K562 (cell line): ENCODE measurements at regions not wholly inside any gene's neighbourhood (a gene's known extent, or its start where the extent isn't known, plus 50 kb on each side); places are given as distances from the start of the nearest gene placed in this dataset.

Experiments
- ATAC-seq: fragments of 200-7000 bp; cut with Tn5 transposase; 3 replicates; pipeline ENCODE4 v1.9.1; 2020; ENCODE audit warnings: moderate library complexity
- BruUV-seq: library from RNA; stranded (reverse); fragments of 400-500 nt; replicated peaks from 2 replicates; lab custom pipeline; 2021; lab: Mats Ljungman, UMichigan
- CTCF ChIA-PET: fragments of 300-600 bp; formaldehyde crosslinking; extraction: SDS; loops from one replicate; lab custom pipeline; 2021; ENCODE audit warnings: low intra/inter-chr PET ratio; lab: Yijun Ruan, JAX
- POLR2A ChIA-PET: fragments of 300-600, 350-650 bp; sonication (Branson Sonifier 250); formaldehyde crosslinking; extraction: SDS; loops from one replicate; lab custom pipeline; 2021; ENCODE audit warnings: antibody characterized with exemption, inconsistent platforms; lab: Yijun Ruan, JAX
- DNase-seq, 4 experiments: peaks; one replicate each; pipeline versions ENCODE4 v3.0.0 to v3.0.0-alpha.2; 2011 to 2018; ENCODE audit warnings: low spot score in 3 of 4, mixed read lengths in 3 of 4; ENCODE audit errors: extremely low read depth in 1 of 4
- FAIRE-seq: peaks from 2 replicates; lab custom pipeline; 2011; peaks lifted over from hg19 to GRCh38; lab: Jason Lieb, UNC
- H2AFZ ChIP-seq: 2 replicates; pipeline ENCODE4 v1.6.0; 2011; ENCODE audit warnings: low read depth, low read length, control low read depth, inconsistent platforms
- H3K27ac ChIP-seq: fragments of 200-600 bp; 3 replicates; pipeline ENCODE4 v1.8.0; 2011; ENCODE audit warnings: low read depth, mild to moderate bottlenecking, control low read depth, inconsistent platforms, low read length, moderate library complexity, mixed read lengths; ENCODE audit errors: extremely low read depth
- H3K27me3 ChIP-seq, 2 experiments: fragments of 300-600 bp in 1 of 2; 2 replicates in 1 of 2; 3 replicates in 1 of 2; pipeline versions ENCODE4 v1.6.0 to v1.8.0; 2011; ENCODE audit warnings: inconsistent platforms in 2 of 2, low read length in 2 of 2, mild to moderate bottlenecking in 1 of 2, mixed read lengths in 1 of 2, moderate library complexity in 1 of 2; ENCODE audit not compliant: control insufficient read depth in 2 of 2, insufficient read depth in 2 of 2
- H3K36me3 ChIP-seq: fragments of 300-600 bp; 3 replicates; pipeline ENCODE4 v1.8.0; 2011; ENCODE audit warnings: mild to moderate bottlenecking, low read length, inconsistent platforms; ENCODE audit not compliant: control insufficient read depth, insufficient read depth
- H3K4me1 ChIP-seq, 2 experiments: fragments of 200-600 bp in 1 of 2; replicated peaks in 1 of 2; 2 replicates in 1 of 2; 3 replicates in 1 of 2; pipeline versions ENCODE4 v1.5.1 to v1.8.0; 2011; ENCODE audit warnings: inconsistent platforms in 2 of 2, low read length in 2 of 2, mild to moderate bottlenecking in 1 of 2, mixed read lengths in 1 of 2, moderate library complexity in 1 of 2; ENCODE audit not compliant: control insufficient read depth in 2 of 2, insufficient read depth in 2 of 2
- H3K4me2 ChIP-seq: 2 replicates; pipeline ENCODE4 v1.6.1; 2011; ENCODE audit warnings: low read length, control low read depth, inconsistent platforms, mixed read lengths; ENCODE audit not compliant: insufficient read depth
- H3K4me3 ChIP-seq: fragments of 200-600 bp; sonication (generic), shearing (Covaris generic); 2 replicates; pipeline ENCODE4 v1.5.1; 2016; ENCODE audit warnings: control low read depth, inconsistent platforms
- H3K79me2 ChIP-seq: fragments of 200-600 bp; 3 replicates; pipeline ENCODE4 v1.8.0; 2011; ENCODE audit warnings: low read length, inconsistent platforms; ENCODE audit not compliant: control insufficient read depth, insufficient read depth
- H3K9ac ChIP-seq, 2 experiments: 2 replicates each; pipeline versions ENCODE4 v1.6.0 to v1.6.1; 2011; ENCODE audit warnings: low read depth in 2 of 2, low read length in 2 of 2, control low read depth in 1 of 2, inconsistent platforms in 1 of 2, mild to moderate bottlenecking in 1 of 2, mixed read lengths in 1 of 2; ENCODE audit not compliant: insufficient read depth in 1 of 2
- H3K9me1 ChIP-seq: one replicate; pipeline ENCODE4 v1.6.0; 2011; ENCODE audit warnings: inconsistent platforms, mild to moderate bottlenecking, low read length, moderate library complexity; ENCODE audit not compliant: control insufficient read depth, insufficient read depth
- H3K9me3 ChIP-seq: replicated peaks from 2 replicates; pipeline ENCODE4 v1.5.1; 2011; ENCODE audit warnings: low read depth, low read length, inconsistent platforms; ENCODE audit not compliant: control insufficient read depth, insufficient read depth
- H4K20me1 ChIP-seq: replicated peaks from 2 replicates; pipeline ENCODE4 v1.6.1; 2011; ENCODE audit warnings: low read length, inconsistent platforms, mixed read lengths; ENCODE audit not compliant: control insufficient read depth, insufficient read depth
- DDX20 ChIP-seq: fragments of 450-650 bp; IDR thresholded peaks from 2 replicates; pipeline ENCODE4 v1.6.1; 2016; ENCODE audit warnings: missing genetic modification characterization, low read depth, mild to moderate bottlenecking, missing compliant biosample characterization, moderate library complexity
- FOXA1 ChIP-seq: fragments of 450-650 bp; IDR thresholded peaks from 2 replicates; pipeline ENCODE4 v1.6.1; 2016; ENCODE audit warnings: mild to moderate bottlenecking, borderline replicate concordance
- FOXA3 ChIP-seq, 2 experiments: fragments of 450-650 bp in 1 of 2; sonication (generic) in 1 of 2; formaldehyde crosslinking; IDR thresholded peaks in 1 of 2; conservative IDR thresholded peaks in 1 of 2; 2 replicates each; pipeline versions ENCODE4 v1.4.0 to v1.8.0; 2020 to 2022; ENCODE audit warnings: mild to moderate bottlenecking in 2 of 2, missing genetic modification reagents in 1 of 2
- HDAC1 ChIP-seq, 2 experiments: fragments of 450-650 bp; IDR thresholded peaks; 2 replicates each; pipeline ENCODE4 v1.6.1; 2016 to 2017; ENCODE audit warnings: inconsistent platforms in 1 of 2, mild to moderate bottlenecking in 1 of 2, moderate library complexity in 1 of 2
- JUN ChIP-seq, 2 experiments: sonication (generic) in 1 of 2; formaldehyde crosslinking in 1 of 2; IDR thresholded peaks; 2 replicates each; pipeline versions ENCODE4 v1.6.1 to v1.8.0; 2012 to 2022; ENCODE audit warnings: borderline replicate concordance in 2 of 2, mild to moderate bottlenecking in 2 of 2, improper control_type of control experiment in 1 of 2, low read depth in 1 of 2, low read length in 1 of 2, missing genetic modification reagents in 1 of 2
- MAFG ChIP-seq: fragments of 450-650 bp; conservative IDR thresholded peaks from 2 replicates; pipeline ENCODE4 v1.6.1; 2016; ENCODE audit warnings: missing genetic modification characterization, missing compliant biosample characterization
- MXI1 ChIP-seq: IDR thresholded peaks from 2 replicates; pipeline ENCODE4 v1.6.1; 2011; ENCODE audit warnings: low read depth, mild to moderate bottlenecking, improper control_type of control experiment, low read length
- RFX1 ChIP-seq: fragments of 450-650 bp; IDR thresholded peaks from 2 replicates; pipeline ENCODE4 v1.6.1; 2016; ENCODE audit warnings: mild to moderate bottlenecking, moderate library complexity
- TAF1 ChIP-seq: IDR thresholded peaks from 2 replicates; pipeline ENCODE4 v1.6.1; 2011; ENCODE audit warnings: mild to moderate bottlenecking, low read length, moderate library complexity; ENCODE audit not compliant: insufficient read depth, control insufficient read depth, severe bottlenecking; ENCODE audit errors: extremely low read depth
- TFAM ChIP-seq: fragments of 250-450 bp; sonication (Bioruptor Pico); conservative IDR thresholded peaks from 2 replicates; pipeline ENCODE4 v1.5.0; 2021; ENCODE audit warnings: mild to moderate bottlenecking, moderate library complexity
- WHSC1 ChIP-seq: IDR thresholded peaks from one replicate; pipeline ENCODE4 v1.6.1; 2012; ENCODE audit warnings: low read length, control low read depth, inconsistent platforms
- ZNF511 ChIP-seq: sonication (generic); formaldehyde crosslinking; IDR thresholded peaks from 2 replicates; pipeline ENCODE4 v1.8.0; 2022; ENCODE audit warnings: mild to moderate bottlenecking, missing genetic modification reagents
- ZNF699 ChIP-seq: fragments of 250-450 bp; sonication (Bioruptor Pico); IDR thresholded peaks from 2 replicates; pipeline ENCODE4 v1.8.0; 2021; ENCODE audit warnings: mild to moderate bottlenecking, moderate library complexity; ENCODE audit not compliant: insufficient replicate concordance
- ZZZ3 ChIP-seq: fragments of 450-650 bp; IDR thresholded peaks from 2 replicates; pipeline ENCODE4 v1.6.1; 2016; ENCODE audit warnings: antibody characterized with exemption, mild to moderate bottlenecking, moderate library complexity
- WGBS: fragments of 100-300 bp; shearing (Covaris generic); methylation state at CpG from one replicate; pipeline ENCODE4 v1.1.6; 2016; ENCODE audit warnings: low coverage, mixed read lengths; ENCODE audit not compliant: insufficient coverage; ENCODE audit errors: missing lambda C conversion rate; 5-methylcytosine and 5-hydroxymethylcytosine counted together
- in situ Hi-C: fragments of 300-500 bp; cut with MboI; formaldehyde crosslinking; loops from 4 replicates; pipeline ENCODE4 v1.15.0; 2018; ENCODE audit warnings: inconsistent platforms, mixed read lengths
- intact Hi-C: fragments of 100-400 bp; cut with micrococcal nuclease; formaldehyde crosslinking; loops from 2 replicates; pipeline ENCODE4 v1.14.2; 2022
- TF ChIP-seq, protein P1 (sequence below), 2 experiments: IDR thresholded peaks in 1 of 2; conservative IDR thresholded peaks in 1 of 2; 2 replicates each; pipeline ENCODE4 v1.6.1; 2016; ENCODE audit warnings: low read depth in 2 of 2, mild to moderate bottlenecking in 1 of 2, missing compliant biosample characterization in 1 of 2, missing genetic modification characterization in 1 of 2, moderate library complexity in 1 of 2
- TF ChIP-seq, protein P2 (sequence below): fragments of 200-800 bp; sonication (Bioruptor generic); IDR thresholded peaks from 2 replicates; pipeline ENCODE4 v1.6.1; 2017; ENCODE audit warnings: missing genetic modification characterization, missing compliant biosample characterization

DNA sequence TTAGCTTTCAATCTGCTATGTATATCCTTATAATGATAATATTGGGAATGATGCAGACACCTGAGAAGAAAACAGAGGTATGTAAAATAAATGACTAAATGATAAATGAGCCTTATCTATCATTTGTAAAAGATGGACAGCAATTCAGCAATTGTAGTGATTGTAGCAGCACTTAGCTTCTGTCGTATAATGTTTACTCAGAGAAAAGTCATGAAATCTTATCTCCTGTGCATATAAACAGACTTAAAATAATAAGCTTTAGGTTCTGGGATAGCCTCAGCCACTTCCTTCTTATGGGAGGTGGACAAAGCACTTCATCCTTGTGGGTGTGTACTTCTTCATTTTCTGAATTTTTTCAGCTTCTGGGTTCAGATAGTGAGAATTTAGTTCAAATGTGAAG, 324.8 kb upstream of the MAP3K7 start:
- Histone ChIP-seq H3K79me2 (no peaks in the 10 kb centered on the region), H3K9ac (no peak overlapping the region), H3K9me3 (no peaks in the 10 kb centered on the region), H3K27me3 (no peaks in the 10 kb centered on the region), H3K4me2 (no peak overlapping the region), H3K36me3 (no peaks in the 10 kb centered on the region), H3K27ac (no peak overlapping the region), H3K4me3 (no peak overlapping the region), H3K4me1 (no peaks in the 10 kb centered on the region), H4K20me1 (no peaks in the 10 kb centered on the region), H3K9me1 (no peaks in the 10 kb centered on the region), H2AFZ (no peak overlapping the region)
- WGBS: 8% methylated on average over 1 of the region's 1 CpG
- intact Hi-C loops: no loop called here
- POLR2A ChIA-PET: interaction anchor here (0.5 to 0.8 kb wide), 2 partner anchors 23 to 736 kb away, joined by 3 read pairs; no protein-coding TSS in a partner anchor
- BruUV-seq: no TSS peak
- TF ChIP-seq TAF1 (no peak), ZZZ3 (no peak), JUN (IDR thresholded peaks at IDR 0.05; ENCODE audit: borderline replicate concordance, low read depth, low read length) (no peak), JUN (CRISPR knock-in tag; IDR thresholded peaks at IDR 0.05; ENCODE audit: borderline replicate concordance) (no peak), FOXA1 (no peak), MAFG (tag) (no peak), ZNF699 (no peak), ZNF511 (CRISPR knock-in tag) (no peak), TFAM (CRISPR knock-in tag) (no peak), DDX20 (tag) (no peak), MXI1 (no peak), HDAC1 (IDR thresholded peaks at IDR 0.05) (no peak), FOXA3 (CRISPR knock-in tag; conservative IDR thresholded peaks at IDR 0.05 in 1 of 2, IDR thresholded peaks at IDR 0.05 in 1 of 2) (no peak), WHSC1 (no peak), RFX1 (no peak)
- TF ChIP-seq, protein P1, sequence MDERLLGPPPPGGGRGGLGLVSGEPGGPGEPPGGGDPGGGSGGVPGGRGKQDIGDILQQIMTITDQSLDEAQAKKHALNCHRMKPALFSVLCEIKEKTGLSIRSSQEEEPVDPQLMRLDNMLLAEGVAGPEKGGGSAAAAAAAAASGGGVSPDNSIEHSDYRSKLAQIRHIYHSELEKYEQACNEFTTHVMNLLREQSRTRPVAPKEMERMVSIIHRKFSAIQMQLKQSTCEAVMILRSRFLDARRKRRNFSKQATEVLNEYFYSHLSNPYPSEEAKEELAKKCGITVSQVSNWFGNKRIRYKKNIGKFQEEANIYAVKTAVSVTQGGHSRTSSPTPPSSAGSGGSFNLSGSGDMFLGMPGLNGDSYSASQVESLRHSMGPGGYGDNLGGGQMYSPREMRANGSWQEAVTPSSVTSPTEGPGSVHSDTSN (CRISPR knock-in tag; IDR thresholded peaks at IDR 0.05; ENCODE audit: low read depth): no peak
- TF ChIP-seq, protein P1 (tag; conservative IDR thresholded peaks at IDR 0.05; ENCODE audit: low read depth): no peak
- TF ChIP-seq, protein P2, sequence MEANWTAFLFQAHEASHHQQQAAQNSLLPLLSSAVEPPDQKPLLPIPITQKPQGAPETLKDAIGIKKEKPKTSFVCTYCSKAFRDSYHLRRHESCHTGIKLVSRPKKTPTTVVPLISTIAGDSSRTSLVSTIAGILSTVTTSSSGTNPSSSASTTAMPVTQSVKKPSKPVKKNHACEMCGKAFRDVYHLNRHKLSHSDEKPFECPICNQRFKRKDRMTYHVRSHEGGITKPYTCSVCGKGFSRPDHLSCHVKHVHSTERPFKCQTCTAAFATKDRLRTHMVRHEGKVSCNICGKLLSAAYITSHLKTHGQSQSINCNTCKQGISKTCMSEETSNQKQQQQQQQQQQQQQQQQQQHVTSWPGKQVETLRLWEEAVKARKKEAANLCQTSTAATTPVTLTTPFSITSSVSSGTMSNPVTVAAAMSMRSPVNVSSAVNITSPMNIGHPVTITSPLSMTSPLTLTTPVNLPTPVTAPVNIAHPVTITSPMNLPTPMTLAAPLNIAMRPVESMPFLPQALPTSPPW: no peak
- DNase-seq (no peak), FAIRE-seq (no peak), ATAC-seq (no peak)
- in situ Hi-C loops: no loop called here
- CTCF ChIA-PET: no interaction called here
